ENCODE measurements at regions not wholly inside any gene's neighbourhood (a gene's known extent, or its start where the extent isn't known, plus 50 kb on each side); places are given as distances from the start of the nearest gene placed in this dataset.

- no peaks in the 10 kb centered on the region for H3K9me3 ChIP-seq (ENCODE audit: low read depth)
- no peak overlapping the region for H3K4me3 ChIP-seq
- no peak overlapping the region for H3K27ac ChIP-seq
- no peak for TF ChIP-seq CTCF (IDR thresholded peaks at IDR 0.05; ENCODE audit: low read depth, low read length)
- H3K4me1 ChIP-seq (ENCODE audit: low read depth) = no peaks in the 10 kb centered on the region
- no peaks in the 10 kb centered on the region for H3K36me3 ChIP-seq
- no peak for DNase-seq (ENCODE audit: low read depth in 1 of 2, low spot score in 1 of 2)
- no peaks in the 10 kb centered on the region for H3K27me3 ChIP-seq
These were observed 168.3 kb upstream of the ADAMTS9 start for GRCh38 chr3:64856106-64856505.

DNA sequence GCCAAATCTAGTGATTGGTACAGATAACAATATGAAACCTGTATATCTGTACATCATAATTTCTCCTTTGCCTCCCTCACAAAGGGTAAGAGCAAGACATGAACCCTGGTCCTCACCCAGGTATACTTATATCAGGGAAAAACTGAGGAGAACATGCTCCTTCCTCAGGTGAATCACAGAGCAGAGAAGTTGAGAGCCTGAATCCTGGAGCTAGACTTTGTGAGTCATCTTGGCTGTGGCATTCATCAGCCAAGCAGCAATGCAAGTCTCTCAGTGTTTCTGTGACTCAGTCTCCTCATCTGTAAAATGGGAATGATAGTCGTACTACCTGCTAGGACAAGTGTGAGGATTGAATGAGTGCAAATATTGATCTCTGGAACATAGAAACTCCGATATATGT lies 165.7 kb upstream of the ADAMTS9 start:
- no peak for TF ChIP-seq CTCF (IDR thresholded peaks at IDR 0.05; ENCODE audit: low read depth, low read length)
- no peaks in the 10 kb centered on the region for H3K9me3 ChIP-seq (ENCODE audit: low read depth)

DNA sequence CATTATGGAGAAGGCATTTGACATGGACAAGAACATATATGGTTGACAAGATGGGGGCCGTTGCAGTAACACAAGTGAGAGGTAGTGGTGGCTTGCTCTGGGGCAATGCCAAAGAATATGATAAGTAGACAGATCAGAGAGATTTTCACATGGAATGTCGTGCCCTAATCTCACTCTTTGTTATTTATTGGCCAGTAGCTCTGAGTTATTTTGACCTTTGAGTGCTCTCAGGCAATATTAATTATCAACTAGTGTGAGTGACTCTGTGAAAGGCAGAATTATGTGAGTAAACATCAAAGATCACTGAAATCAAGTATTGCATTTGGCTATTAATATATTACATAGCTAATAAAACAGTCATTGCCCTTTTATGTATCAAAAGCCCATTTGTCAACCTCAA lies 164.9 kb upstream of the ADAMTS9 start:
- no peaks in the 10 kb centered on the region for H3K27me3 ChIP-seq
- DNase-seq (ENCODE audit: low read depth in 1 of 2, low spot score in 1 of 2) = no peak
- H3K27ac ChIP-seq = no peak overlapping the region
- no peak for TF ChIP-seq CTCF (IDR thresholded peaks at IDR 0.05; ENCODE audit: low read depth, low read length)
- no peaks in the 10 kb centered on the region for H3K9me3 ChIP-seq (ENCODE audit: low read depth)
- no peak overlapping the region for H3K4me3 ChIP-seq
- H3K36me3 ChIP-seq = no peaks in the 10 kb centered on the region
- no peaks in the 10 kb centered on the region for H3K4me1 ChIP-seq (ENCODE audit: low read depth)

More for the DNA sequence above, 165.7 kb upstream of the ADAMTS9 start:
- H3K27ac ChIP-seq = no peak overlapping the region
- no peaks in the 10 kb centered on the region for H3K27me3 ChIP-seq
- no peaks in the 10 kb centered on the region for H3K4me1 ChIP-seq (ENCODE audit: low read depth)
- no peak for DNase-seq (ENCODE audit: low read depth in 1 of 2, low spot score in 1 of 2)
- no peak overlapping the region for H3K4me3 ChIP-seq
- no peaks in the 10 kb centered on the region for H3K36me3 ChIP-seq

- Histone ChIP-seq H3K27ac (no peak overlapping the region), H3K27me3 (no peaks in the 10 kb centered on the region), H3K4me1 (ENCODE audit: low read depth) (no peaks in the 10 kb centered on the region), H3K4me3 (no peak overlapping the region), H3K36me3 (no peaks in the 10 kb centered on the region), H3K9me3 (ENCODE audit: low read depth) (no peaks in the 10 kb centered on the region)
- TF ChIP-seq CTCF (IDR thresholded peaks at IDR 0.05; ENCODE audit: low read depth, low read length) = no peak
- peak in 1 of 2 donors; percentile 74 for DNase-seq (ENCODE audit: low read depth in 1 of 2, low spot score in 1 of 2)
These were observed 161.0 kb upstream of the ADAMTS9 start for GRCh38 chr3:64848822-64849221.

GRCh38 chr3:64848127-64848800 lies 160.5 kb upstream of the ADAMTS9 start:
- Histone ChIP-seq H3K27ac (no peak overlapping the region), H3K27me3 (no peaks in the 10 kb centered on the region), H3K4me3 (no peak overlapping the region), H3K36me3 (no peaks in the 10 kb centered on the region), H3K9me3 (ENCODE audit: low read depth) (no peaks in the 10 kb centered on the region), H3K4me1 (ENCODE audit: low read depth) (no peaks in the 10 kb centered on the region)
- no peak for TF ChIP-seq CTCF (IDR thresholded peaks at IDR 0.05; ENCODE audit: low read depth, low read length)
- DNase-seq (ENCODE audit: low read depth in 1 of 2, low spot score in 1 of 2) = no peak
